ENCODE measurements at regions not wholly inside any gene's neighbourhood (a gene's known extent, or its start where the extent isn't known, plus 50 kb on each side); places are given as distances from the start of the nearest gene placed in this dataset.

DNA sequence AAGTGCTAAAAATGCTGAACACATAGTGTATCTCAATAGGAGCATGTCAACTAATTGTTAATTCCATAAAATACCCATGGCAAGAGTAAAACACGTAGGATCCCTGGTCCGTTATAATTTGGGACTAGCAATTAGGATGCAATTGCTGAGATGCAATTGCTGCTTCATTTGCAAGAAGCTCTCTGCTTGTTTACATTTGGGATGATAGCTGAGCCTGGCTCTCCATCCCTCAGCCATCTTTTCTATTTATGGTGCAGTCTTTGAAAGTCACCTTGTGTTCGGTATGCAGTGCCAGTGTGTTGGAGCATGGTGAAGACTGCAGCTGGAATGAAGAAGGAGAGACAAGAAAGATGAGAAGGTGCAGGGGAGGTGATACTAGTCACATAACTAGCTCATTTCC is 191.3 kb downstream of the SNX10 start (continued):
- no peak for TF ChIP-seq RXRA (IDR thresholded peaks at IDR 0.05; ENCODE audit: insufficient read depth, low read depth, low read length)
- no peak for TF ChIP-seq SRF (IDR thresholded peaks at IDR 0.05; ENCODE audit: low read depth, low read length)
- TF ChIP-seq RFX5 (IDR thresholded peaks at IDR 0.05; ENCODE audit: borderline replicate concordance, low read depth, low read length), result no peak
- TF ChIP-seq EGR1 (IDR thresholded peaks at IDR 0.05; ENCODE audit: borderline replicate concordance, low read depth, low read length), result no peak
